Spleen (tissue), 7 donors: ENCODE measurements at regions not wholly inside any gene's neighbourhood (a gene's known extent, or its start where the extent isn't known, plus 50 kb on each side); places are given as distances from the start of the nearest gene placed in this dataset.

Source experiments
- POLR2A ChIP-seq, 3 donors: fragments of 450-650 bp; IDR thresholded peaks; one replicate each; pipeline ENCODE4 v1.5.1; 2017; ENCODE audit warnings: antibody characterized with exemption in 3 of 3, mild to moderate bottlenecking in 1 of 3
- TF ChIP-seq, protein P1 (sequence below), 11 experiments: fragments of 200-600 bp in 7 of 11; fragments of 450-650 bp in 4 of 11; sonication (generic) in 4 of 11; IDR thresholded peaks in 8 of 11; conservative IDR thresholded peaks in 3 of 11; 1 replicate in 7 of 11; 2 replicates in 4 of 11; pipeline versions ENCODE4 v1.4.0 to v1.8.0; 2016 to 2021; ENCODE audit warnings: antibody characterized with exemption in 11 of 11, inconsistent platforms in 4 of 11, mild to moderate bottlenecking in 1 of 11
- donor health status: DM: no; HTN: no; CAD: no; lungs with moderate emphysema.
- donor health status: DM: no; HTN: no; CAD: no.
- donor health status: DM: no; HTN: no; CAD: no.

GRCh38 chr2:157015015-157015575, 242.4 kb upstream of the GALNT5 start:
- TF ChIP-seq, protein P1, sequence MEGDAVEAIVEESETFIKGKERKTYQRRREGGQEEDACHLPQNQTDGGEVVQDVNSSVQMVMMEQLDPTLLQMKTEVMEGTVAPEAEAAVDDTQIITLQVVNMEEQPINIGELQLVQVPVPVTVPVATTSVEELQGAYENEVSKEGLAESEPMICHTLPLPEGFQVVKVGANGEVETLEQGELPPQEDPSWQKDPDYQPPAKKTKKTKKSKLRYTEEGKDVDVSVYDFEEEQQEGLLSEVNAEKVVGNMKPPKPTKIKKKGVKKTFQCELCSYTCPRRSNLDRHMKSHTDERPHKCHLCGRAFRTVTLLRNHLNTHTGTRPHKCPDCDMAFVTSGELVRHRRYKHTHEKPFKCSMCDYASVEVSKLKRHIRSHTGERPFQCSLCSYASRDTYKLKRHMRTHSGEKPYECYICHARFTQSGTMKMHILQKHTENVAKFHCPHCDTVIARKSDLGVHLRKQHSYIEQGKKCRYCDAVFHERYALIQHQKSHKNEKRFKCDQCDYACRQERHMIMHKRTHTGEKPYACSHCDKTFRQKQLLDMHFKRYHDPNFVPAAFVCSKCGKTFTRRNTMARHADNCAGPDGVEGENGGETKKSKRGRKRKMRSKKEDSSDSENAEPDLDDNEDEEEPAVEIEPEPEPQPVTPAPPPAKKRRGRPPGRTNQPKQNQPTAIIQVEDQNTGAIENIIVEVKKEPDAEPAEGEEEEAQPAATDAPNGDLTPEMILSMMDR (IDR thresholded peaks at IDR 0.05 in 8 of 11, conservative IDR thresholded peaks at IDR 0.05 in 3 of 11), result no peak
- TF ChIP-seq POLR2A (IDR thresholded peaks at IDR 0.05), result no peak
